HUES64 (cell line): ENCODE measurements at regions not wholly inside any gene's neighbourhood (a gene's known extent, or its start where the extent isn't known, plus 50 kb on each side); places are given as distances from the start of the nearest gene placed in this dataset.

Source experiments
- H3K27ac ChIP-seq: 2 replicates; pipeline ENCODE4 v1.7.0; 2013; ENCODE audit warnings: low read depth, low read length, inconsistent platforms
- H3K27me3 ChIP-seq: 2 replicates; pipeline ENCODE4 v1.6.1; 2013; ENCODE audit warnings: mild to moderate bottlenecking, low read length; ENCODE audit not compliant: insufficient read depth
- H3K36me3 ChIP-seq: 2 replicates; pipeline ENCODE4 v1.6.1; 2013; ENCODE audit warnings: mild to moderate bottlenecking, low read length; ENCODE audit not compliant: insufficient read depth
- H3K4me1 ChIP-seq: 2 replicates; pipeline ENCODE4 v1.6.1; 2013; ENCODE audit warnings: mild to moderate bottlenecking, low read length, moderate library complexity; ENCODE audit not compliant: insufficient read depth
- H3K4me3 ChIP-seq: 2 replicates; pipeline ENCODE4 v1.5.1; 2013; ENCODE audit warnings: mild to moderate bottlenecking, low read length, moderate library complexity
- H3K9ac ChIP-seq: 2 replicates; pipeline ENCODE4 v1.6.1; 2013; ENCODE audit warnings: mild to moderate bottlenecking, low read depth, low read length
- H3K9me3 ChIP-seq: 2 replicates; pipeline ENCODE4 v1.6.1; 2013; ENCODE audit warnings: low read depth, low read length; ENCODE audit not compliant: insufficient read depth
- WGBS: fragments of 150-250, 120-280 bp; methylation state at CpG from one replicate; pipeline ENCODE4 v1.1.7; 2013; ENCODE audit warnings: missing lambda C conversion rate; 5-methylcytosine and 5-hydroxymethylcytosine counted together

GRCh38 chr9:119961774-119962424 lies 592.7 kb upstream of the BRINP1 start:
- no peak overlapping the region for H3K4me3 ChIP-seq
- no peak overlapping the region for H3K9ac ChIP-seq
- peak overlapping the region; percentile 13; the same call in 1 of the 2 replicates for H3K27ac ChIP-seq
- H3K4me1 ChIP-seq, result peaks cover 23% of the 10 kb centered on the region
- WGBS, result 54% methylated on average over 19 of the region's 19 CpGs
- H3K27me3 ChIP-seq, result no peaks in the 10 kb centered on the region
- H3K9me3 ChIP-seq, result 0 out of 2 replicates have a peak, but pooled peaks cover 2% of the 10 kb centered on the region
- no peaks in the 10 kb centered on the region for H3K36me3 ChIP-seq

DNA sequence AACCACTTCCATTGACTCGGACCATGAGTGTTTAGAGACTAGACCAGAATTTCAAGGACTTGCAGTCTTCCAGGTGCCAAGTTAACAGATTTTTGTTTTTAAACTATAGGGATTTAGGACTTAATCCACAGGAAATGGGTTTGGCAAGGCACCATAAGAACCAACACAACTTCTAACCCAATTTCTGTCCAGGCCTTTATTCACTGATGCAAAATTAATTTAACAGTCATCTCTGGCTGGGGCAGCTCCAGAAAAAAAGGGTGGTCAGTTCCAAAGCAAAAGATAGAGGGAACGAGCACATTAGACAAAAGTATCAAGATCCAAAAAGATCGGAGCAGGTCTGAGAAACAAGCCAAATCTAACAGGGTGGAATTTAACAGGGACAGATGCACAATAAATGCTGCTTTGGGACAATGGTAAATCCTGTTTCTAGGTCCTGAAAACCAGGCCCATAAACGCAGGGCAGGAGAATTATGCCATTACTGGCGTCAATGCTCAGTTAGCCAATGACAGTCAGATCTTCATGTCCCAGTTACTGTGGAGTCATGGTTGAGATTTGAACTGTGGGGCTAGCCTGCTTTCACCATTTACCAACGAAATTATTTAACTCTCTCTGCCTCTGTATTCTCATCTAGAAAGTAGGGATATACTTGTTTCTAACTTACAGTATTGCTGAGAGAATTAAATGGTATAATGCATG lies 590.8 kb upstream of the BRINP1 start:
- 94% methylated on average over 5 of the region's 6 CpGs for WGBS
- peaks cover 20% of the 10 kb centered on the region for H3K4me1 ChIP-seq
- H3K9me3 ChIP-seq, result no peaks in the 10 kb centered on the region
- no peaks in the 10 kb centered on the region for H3K36me3 ChIP-seq
- no peaks in the 10 kb centered on the region for H3K27me3 ChIP-seq
- no peak overlapping the region for H3K4me3 ChIP-seq
- H3K27ac ChIP-seq, result no peak overlapping the region
- no peak overlapping the region for H3K9ac ChIP-seq

- H3K9ac ChIP-seq, result no peak overlapping the region
- H3K4me1 ChIP-seq, result peaks cover 5% of the 10 kb centered on the region; the same call in 1 of the 2 replicates
- H3K27me3 ChIP-seq, result no peaks in the 10 kb centered on the region
- no peak overlapping the region for H3K4me3 ChIP-seq
- WGBS, result 100% methylated on average over 1 of the region's 2 CpGs
- H3K9me3 ChIP-seq, result no peaks in the 10 kb centered on the region
- H3K27ac ChIP-seq, result no peak overlapping the region
- no peaks in the 10 kb centered on the region for H3K36me3 ChIP-seq
Measured at GRCh38 chr9:119956111-119956510, 586.9 kb upstream of the BRINP1 start.

DNA sequence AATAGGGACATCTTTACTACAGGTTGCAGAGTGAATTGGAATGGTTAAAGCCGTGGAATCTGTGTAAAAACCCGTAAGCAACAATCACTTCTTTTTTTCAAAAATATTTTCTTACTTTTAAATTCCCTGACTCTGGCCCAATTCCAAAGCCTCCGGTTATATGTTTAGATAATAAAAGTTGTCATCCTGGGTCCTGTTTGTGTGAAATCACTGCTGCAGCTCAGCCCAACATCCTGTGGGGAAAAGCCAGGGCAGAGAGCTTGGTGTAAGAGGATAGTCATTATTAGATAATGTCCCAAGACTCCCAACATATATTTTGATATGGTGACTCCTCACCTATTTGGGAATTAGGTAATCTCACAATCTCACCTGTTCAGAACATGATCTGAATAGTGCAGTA lies 586.0 kb upstream of the BRINP1 start:
- no peak overlapping the region for H3K4me3 ChIP-seq
- no peak overlapping the region for H3K9ac ChIP-seq
- H3K36me3 ChIP-seq, result no peaks in the 10 kb centered on the region
- no peaks in the 10 kb centered on the region for H3K27me3 ChIP-seq
- H3K27ac ChIP-seq, result no peak overlapping the region
- no peaks in the 10 kb centered on the region for H3K9me3 ChIP-seq
- H3K4me1 ChIP-seq, result peaks cover 11% of the 10 kb centered on the region; the same call in 1 of the 2 replicates
- WGBS, result 97% methylated on average over 3 of the region's 3 CpGs

DNA sequence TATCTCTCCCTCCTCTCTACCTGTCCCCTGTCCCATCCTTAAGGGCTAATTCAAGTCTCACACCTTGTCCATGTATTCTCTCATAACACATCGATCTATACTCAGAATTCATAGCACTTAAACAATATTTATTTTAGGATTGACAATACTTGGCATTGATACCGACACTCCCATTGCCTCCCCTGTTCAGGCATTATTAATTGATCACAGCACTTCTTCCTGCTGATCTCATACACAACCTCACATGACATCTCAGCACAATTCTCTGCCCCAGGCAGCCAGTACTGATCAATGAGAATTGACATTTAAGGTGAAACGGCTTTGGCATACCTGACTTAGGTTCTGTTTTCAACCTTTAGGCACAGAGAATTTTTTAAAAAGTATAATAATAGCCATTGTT lies 582.4 kb upstream of the BRINP1 start:
- H3K4me3 ChIP-seq, result no peak overlapping the region
- no peak overlapping the region for H3K27ac ChIP-seq

GRCh38 chr9:119951090-119951489 lies 581.9 kb upstream of the BRINP1 start:
- WGBS, result 67% methylated on average over 1 of the region's 1 CpG
- Histone ChIP-seq H3K9ac (no peak overlapping the region), H3K36me3 (no peaks in the 10 kb centered on the region), H3K4me1 (peaks cover 11% of the 10 kb centered on the region; the same call in 1 of the 2 replicates), H3K4me3 (no peak overlapping the region), H3K27ac (no peak overlapping the region), H3K27me3 (no peaks in the 10 kb centered on the region), H3K9me3 (no peaks in the 10 kb centered on the region)

More for the DNA sequence above, 582.4 kb upstream of the BRINP1 start:
- H3K9me3 ChIP-seq, result no peaks in the 10 kb centered on the region
- WGBS, result 95% methylated on average over 3 of the region's 3 CpGs
- H3K27me3 ChIP-seq, result no peaks in the 10 kb centered on the region
- H3K4me1 ChIP-seq, result peaks cover 11% of the 10 kb centered on the region; the same call in 1 of the 2 replicates
- no peaks in the 10 kb centered on the region for H3K36me3 ChIP-seq
- H3K9ac ChIP-seq, result no peak overlapping the region

DNA sequence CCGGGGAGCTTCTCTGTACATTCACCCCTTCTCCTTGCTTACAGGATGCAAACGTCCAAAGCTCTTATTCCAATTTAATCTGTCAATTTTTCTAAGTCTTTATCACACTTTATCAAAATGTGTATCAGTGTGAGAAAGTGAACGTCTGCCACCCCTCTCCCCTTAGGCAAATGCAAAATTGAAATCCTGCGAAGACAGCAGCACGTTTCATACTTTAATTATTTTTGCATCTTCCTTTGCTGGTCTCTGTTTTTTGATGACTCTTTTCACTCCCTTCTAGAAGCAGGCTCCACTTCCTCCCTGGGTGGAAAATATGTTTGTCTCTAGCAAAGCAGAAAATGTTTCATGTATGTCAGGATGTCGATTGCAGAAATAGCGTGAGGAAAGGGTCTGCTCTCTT lies 576.5 kb upstream of the BRINP1 start:
- H3K4me3 ChIP-seq, result no peak overlapping the region
- H3K27me3 ChIP-seq, result no peaks in the 10 kb centered on the region
- no peaks in the 10 kb centered on the region for H3K9me3 ChIP-seq
- H3K4me1 ChIP-seq, result 0 out of 2 replicates have a peak, but pooled peaks cover 2% of the 10 kb centered on the region
- WGBS, result 91% methylated on average over 7 of the region's 7 CpGs
- no peak overlapping the region for H3K27ac ChIP-seq
- H3K36me3 ChIP-seq, result no peaks in the 10 kb centered on the region
- H3K9ac ChIP-seq, result no peak overlapping the region

GRCh38 chr9:119941091-119941490 lies 571.9 kb upstream of the BRINP1 start:
- no peaks in the 10 kb centered on the region for H3K36me3 ChIP-seq
- no peak overlapping the region for H3K9ac ChIP-seq
- H3K27ac ChIP-seq, result no peak overlapping the region
- H3K9me3 ChIP-seq, result no peaks in the 10 kb centered on the region
- no peaks in the 10 kb centered on the region for H3K27me3 ChIP-seq
- H3K4me1 ChIP-seq, result no peaks in the 10 kb centered on the region
- WGBS, result 71% methylated on average over 1 of the region's 1 CpG
- no peak overlapping the region for H3K4me3 ChIP-seq

DNA sequence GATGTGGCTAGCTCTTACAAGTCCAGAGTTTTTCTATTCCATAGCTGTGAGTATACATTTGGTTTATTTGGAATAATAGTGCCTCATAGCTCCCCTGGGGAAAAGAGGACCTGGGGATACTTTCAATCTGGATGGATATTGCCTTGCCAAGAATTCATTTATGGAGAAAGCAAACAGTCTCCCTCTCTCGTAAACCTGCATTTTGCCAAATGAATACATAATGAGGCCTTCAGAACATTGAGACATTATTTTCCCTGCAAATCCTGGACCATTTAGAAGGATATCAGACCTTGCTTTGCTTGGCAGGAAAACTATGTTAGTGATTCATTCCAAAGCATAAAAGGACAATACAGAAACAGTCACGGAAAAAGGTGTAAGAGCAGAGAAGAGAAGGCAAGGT lies 569.6 kb upstream of the BRINP1 start:
- Histone ChIP-seq H3K9ac (no peak overlapping the region), H3K27me3 (no peaks in the 10 kb centered on the region), H3K27ac (no peak overlapping the region), H3K4me3 (no peak overlapping the region), H3K36me3 (no peaks in the 10 kb centered on the region), H3K4me1 (no peaks in the 10 kb centered on the region), H3K9me3 (no peaks in the 10 kb centered on the region)
- 85% methylated on average over 2 of the region's 2 CpGs for WGBS

DNA sequence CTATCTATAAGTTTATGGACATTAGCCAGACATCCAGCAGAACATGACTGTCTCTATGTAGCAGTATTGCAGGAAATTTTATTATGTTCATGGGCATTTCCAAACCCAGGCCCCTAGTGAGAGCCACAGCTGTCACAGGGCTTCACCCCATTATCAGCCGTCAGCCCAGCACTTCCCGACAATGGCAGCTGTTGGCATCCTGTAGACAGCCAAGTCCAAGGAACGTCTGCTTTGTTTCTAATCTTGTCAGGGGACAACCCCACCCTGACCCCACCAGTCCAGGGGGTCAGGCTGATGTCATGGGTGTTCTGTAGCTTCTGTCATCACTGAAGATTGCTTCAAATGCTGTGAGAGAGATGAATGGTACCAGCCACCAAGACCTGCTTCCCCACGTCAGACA lies 565.3 kb upstream of the BRINP1 start:
- Histone ChIP-seq H3K4me1 (no peaks in the 10 kb centered on the region), H3K4me3 (no peak overlapping the region), H3K27me3 (no peaks in the 10 kb centered on the region), H3K36me3 (no peaks in the 10 kb centered on the region), H3K9ac (no peak overlapping the region), H3K9me3 (no peaks in the 10 kb centered on the region), H3K27ac (no peak overlapping the region)
- WGBS, result 96% methylated on average over 3 of the region's 4 CpGs

DNA sequence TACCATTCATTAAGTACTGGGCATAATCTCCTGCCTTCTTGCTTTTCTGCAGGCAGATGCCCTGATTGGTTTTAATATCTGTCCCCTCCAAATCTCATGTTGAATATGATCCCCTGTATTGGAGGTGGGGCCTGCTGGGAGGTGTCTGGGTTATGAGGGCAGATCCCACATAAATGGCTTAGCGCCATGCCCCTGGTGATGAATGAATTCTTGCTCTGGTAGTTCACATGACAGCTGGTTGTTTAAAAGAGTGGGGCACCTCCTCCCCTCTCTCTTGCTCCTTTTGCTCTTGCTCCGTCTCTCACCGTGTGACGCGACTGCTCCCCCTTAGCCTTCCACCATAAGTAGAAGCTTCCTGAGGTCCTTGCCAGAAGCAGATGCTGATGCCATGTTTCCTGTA lies 564.0 kb upstream of the BRINP1 start:
- H3K36me3 ChIP-seq, result no peaks in the 10 kb centered on the region
- no peak overlapping the region for H3K27ac ChIP-seq
- WGBS, result 97% methylated on average over 5 of the region's 5 CpGs
- H3K4me3 ChIP-seq, result no peak overlapping the region
- no peak overlapping the region for H3K9ac ChIP-seq
- H3K9me3 ChIP-seq, result no peaks in the 10 kb centered on the region
- H3K27me3 ChIP-seq, result no peaks in the 10 kb centered on the region
- H3K4me1 ChIP-seq, result no peaks in the 10 kb centered on the region
